ENCODE measurements at regions not wholly inside any gene's neighbourhood (a gene's known extent, or its start where the extent isn't known, plus 50 kb on each side); places are given as distances from the start of the nearest gene placed in this dataset.
"Not testable (repeated sequence)": the region's sequence is repeated elsewhere in the genome, so short reads cannot be mapped to it uniquely, and the experiment has no call there.

GRCh38 chr9:29211003-29211579 is 1637.8 kb upstream of the C9orf72 start:
- DNase-seq (ENCODE audit: low read depth): no peak

- peak; percentile 54 for DNase-seq (ENCODE audit: low read depth)
Observed at GRCh38 chr9:29211580-29212396, 1638.5 kb upstream of the C9orf72 start.

GRCh38 chr9:29212397-29213387 is 1639.4 kb upstream of the C9orf72 start:
- peak; percentile 15 for DNase-seq (ENCODE audit: low read depth)

- peak; percentile 8 for DNase-seq (ENCODE audit: low read depth)
Observed at GRCh38 chr9:29213417-29214153, 1640.3 kb upstream of the C9orf72 start, which contains the start of gene LINGO2. Gene LINGO2, minus strand, starts transcription at chr9:29213601.

GRCh38 chr9:29214154-29214689 is 1640.9 kb upstream of the C9orf72 start:
- DNase-seq (ENCODE audit: low read depth): peak; percentile 9

- DNase-seq (ENCODE audit: low read depth): no peak
Observed at GRCh38 chr9:29214690-29215253, 1641.5 kb upstream of the C9orf72 start.

GRCh38 chr9:29217966-29218365 is 1644.7 kb upstream of the C9orf72 start:
- DNase-seq (ENCODE audit: low read depth): no peak

- DNase-seq (ENCODE audit: low read depth): no peak
Observed at GRCh38 chr9:29220596-29221251, 1647.4 kb upstream of the C9orf72 start.

- DNase-seq (ENCODE audit: low read depth): no peak
Observed at GRCh38 chr9:29228558-29228957, 1655.3 kb upstream of the C9orf72 start.

GRCh38 chr9:29230931-29231330 is 1657.7 kb upstream of the C9orf72 start:
- no peak for DNase-seq (ENCODE audit: low read depth)

- DNase-seq (ENCODE audit: low read depth): no peak
Observed at GRCh38 chr9:29233193-29233592, 1659.9 kb upstream of the C9orf72 start.

- no peak for DNase-seq (ENCODE audit: low read depth)
Observed at GRCh38 chr9:29241320-29241719, 1668.0 kb upstream of the C9orf72 start.

- DNase-seq (ENCODE audit: low read depth): no peak
Observed at GRCh38 chr9:29245351-29245750, 1672.1 kb upstream of the C9orf72 start.

- not testable (repeated sequence) for DNase-seq (ENCODE audit: low read depth)
Observed at GRCh38 chr9:29270400-29270799, 1697.1 kb upstream of the C9orf72 start.

GRCh38 chr9:29282121-29282520 is 1708.8 kb upstream of the C9orf72 start:
- DNase-seq (ENCODE audit: low read depth): no peak

- DNase-seq (ENCODE audit: low read depth): peak; percentile 32
Observed at GRCh38 chr9:29285818-29286217, 1712.5 kb upstream of the C9orf72 start.

GRCh38 chr9:29289365-29289764 is 1716.1 kb upstream of the C9orf72 start:
- no peak for DNase-seq (ENCODE audit: low read depth)

- DNase-seq (ENCODE audit: low read depth): no peak
Observed at GRCh38 chr9:29290516-29290915, 1717.2 kb upstream of the C9orf72 start.

GRCh38 chr9:29297592-29297991 is 1724.3 kb upstream of the C9orf72 start:
- DNase-seq (ENCODE audit: low read depth): no peak

GRCh38 chr9:29311221-29311620 is 1737.9 kb upstream of the C9orf72 start:
- no peak for DNase-seq (ENCODE audit: low read depth)

Data from myocyte (in vitro differentiated cells).